ENCODE measurements at regions not wholly inside any gene's neighbourhood (a gene's known extent, or its start where the extent isn't known, plus 50 kb on each side); places are given as distances from the start of the nearest gene placed in this dataset.

- Mint-ChIP-seq H3K9me3 (ENCODE audit: low read depth, unreplicated experiment) (peaks cover 11% of the 10 kb centered on the region), H3K4me3 (ENCODE audit: low read depth, unreplicated experiment) (no peak overlapping the region), H3K4me1 (ENCODE audit: low read depth, unreplicated experiment) (no peaks in the 10 kb centered on the region), H3K36me3 (ENCODE audit: insufficient read depth, unreplicated experiment) (no peaks in the 10 kb centered on the region), H3K27ac (ENCODE audit: unreplicated experiment) (no peak overlapping the region), H3K27me3 (ENCODE audit: unreplicated experiment) (no peaks in the 10 kb centered on the region)
- no peak for DNase-seq
- BruUV-seq (replicated peaks): no TSS peak
- CTCF ChIA-PET: no interaction called here
- no peak for TF ChIP-seq CTCF (IDR thresholded peaks at IDR 0.05; ENCODE audit: unreplicated experiment)
- intact Hi-C loops (cut with micrococcal nuclease; ENCODE audit: unreplicated experiment): no loop called here
These were observed 239.0 kb downstream of the ASCL1 start for GRCh38 chr12:103196467-103196866.

- Mint-ChIP-seq H3K4me1 (ENCODE audit: low read depth, unreplicated experiment) (no peaks in the 10 kb centered on the region), H3K27me3 (ENCODE audit: unreplicated experiment) (no peaks in the 10 kb centered on the region), H3K27ac (ENCODE audit: unreplicated experiment) (no peak overlapping the region), H3K4me3 (ENCODE audit: low read depth, unreplicated experiment) (no peak overlapping the region), H3K9me3 (ENCODE audit: low read depth, unreplicated experiment) (peaks cover 12% of the 10 kb centered on the region), H3K36me3 (ENCODE audit: insufficient read depth, unreplicated experiment) (no peaks in the 10 kb centered on the region)
- CTCF ChIA-PET: no interaction called here
- intact Hi-C loops (cut with micrococcal nuclease; ENCODE audit: unreplicated experiment): no loop called here
- no peak for DNase-seq
- no TSS peak for BruUV-seq (replicated peaks)
- TF ChIP-seq CTCF (IDR thresholded peaks at IDR 0.05; ENCODE audit: unreplicated experiment): no peak
These were observed 240.4 kb downstream of the ASCL1 start for GRCh38 chr12:103197725-103198388.

GRCh38 chr12:103198499-103198898 is 241.0 kb downstream of the ASCL1 start:
- DNase-seq: no peak
- H3K9me3 Mint-ChIP-seq (ENCODE audit: low read depth, unreplicated experiment): peaks cover 13% of the 10 kb centered on the region
- CTCF ChIA-PET: no interaction called here
- H3K27ac Mint-ChIP-seq (ENCODE audit: unreplicated experiment): no peak overlapping the region
- no peaks in the 10 kb centered on the region for H3K4me1 Mint-ChIP-seq (ENCODE audit: low read depth, unreplicated experiment)
- TF ChIP-seq CTCF (IDR thresholded peaks at IDR 0.05; ENCODE audit: unreplicated experiment): no peak
- no TSS peak for BruUV-seq (replicated peaks)
- intact Hi-C loops (cut with micrococcal nuclease; ENCODE audit: unreplicated experiment): no loop called here
- H3K27me3 Mint-ChIP-seq (ENCODE audit: unreplicated experiment): no peaks in the 10 kb centered on the region
- no peaks in the 10 kb centered on the region for H3K36me3 Mint-ChIP-seq (ENCODE audit: insufficient read depth, unreplicated experiment)
- no peak overlapping the region for H3K4me3 Mint-ChIP-seq (ENCODE audit: low read depth, unreplicated experiment)

- Mint-ChIP-seq H3K27me3 (ENCODE audit: unreplicated experiment) (no peaks in the 10 kb centered on the region), H3K4me1 (ENCODE audit: low read depth, unreplicated experiment) (no peaks in the 10 kb centered on the region)
- no peak for TF ChIP-seq CTCF (IDR thresholded peaks at IDR 0.05; ENCODE audit: unreplicated experiment)
These were observed 248.4 kb downstream of the ASCL1 start for GRCh38 chr12:103205906-103206305.

More at GRCh38 chr12:103205906-103206305, 248.4 kb downstream of the ASCL1 start:
- intact Hi-C loops (cut with micrococcal nuclease; ENCODE audit: unreplicated experiment): no loop called here
- Mint-ChIP-seq H3K9me3 (ENCODE audit: low read depth, unreplicated experiment) (peaks cover 17% of the 10 kb centered on the region), H3K4me3 (ENCODE audit: low read depth, unreplicated experiment) (no peak overlapping the region), H3K27ac (ENCODE audit: unreplicated experiment) (no peak overlapping the region), H3K36me3 (ENCODE audit: insufficient read depth, unreplicated experiment) (no peaks in the 10 kb centered on the region)
- CTCF ChIA-PET: interaction anchor here (1.9 kb wide), 1 partner anchor 11 kb away, joined by 4 read pairs; no protein-coding TSS in a partner anchor
- DNase-seq: no peak
- BruUV-seq (replicated peaks): no TSS peak

Measured in Calu3 (cell line).